ENCODE measurements at regions not wholly inside any gene's neighbourhood (a gene's known extent, or its start where the extent isn't known, plus 50 kb on each side); places are given as distances from the start of the nearest gene placed in this dataset.

DNA sequence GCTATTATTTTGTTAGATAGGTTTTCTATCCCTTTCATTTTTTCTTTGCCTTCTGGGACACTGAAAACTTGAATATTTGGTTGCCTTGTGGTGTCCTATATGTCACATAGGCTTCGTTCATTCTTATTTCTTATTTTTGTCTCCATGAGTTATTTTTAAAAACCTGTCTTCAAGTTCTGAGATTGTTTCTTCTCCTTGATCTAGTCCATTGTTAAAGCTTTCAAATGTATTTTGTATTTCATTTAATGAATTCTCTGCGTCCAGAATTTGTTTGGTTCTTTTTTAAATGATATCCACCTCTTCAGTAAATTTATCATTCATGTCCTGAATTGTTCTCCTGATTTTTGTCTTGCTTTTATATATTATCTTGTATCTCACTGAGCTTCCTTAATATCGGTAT, 243.2 kb upstream of the BMP2 start:
- BruUV-seq (replicated peaks) = no TSS peak
- TF ChIP-seq SIN3A (IDR thresholded peaks at IDR 0.05; ENCODE audit: borderline replicate concordance, insufficient read depth, low read depth, low read length) = no peak
- TF ChIP-seq, protein P1, sequence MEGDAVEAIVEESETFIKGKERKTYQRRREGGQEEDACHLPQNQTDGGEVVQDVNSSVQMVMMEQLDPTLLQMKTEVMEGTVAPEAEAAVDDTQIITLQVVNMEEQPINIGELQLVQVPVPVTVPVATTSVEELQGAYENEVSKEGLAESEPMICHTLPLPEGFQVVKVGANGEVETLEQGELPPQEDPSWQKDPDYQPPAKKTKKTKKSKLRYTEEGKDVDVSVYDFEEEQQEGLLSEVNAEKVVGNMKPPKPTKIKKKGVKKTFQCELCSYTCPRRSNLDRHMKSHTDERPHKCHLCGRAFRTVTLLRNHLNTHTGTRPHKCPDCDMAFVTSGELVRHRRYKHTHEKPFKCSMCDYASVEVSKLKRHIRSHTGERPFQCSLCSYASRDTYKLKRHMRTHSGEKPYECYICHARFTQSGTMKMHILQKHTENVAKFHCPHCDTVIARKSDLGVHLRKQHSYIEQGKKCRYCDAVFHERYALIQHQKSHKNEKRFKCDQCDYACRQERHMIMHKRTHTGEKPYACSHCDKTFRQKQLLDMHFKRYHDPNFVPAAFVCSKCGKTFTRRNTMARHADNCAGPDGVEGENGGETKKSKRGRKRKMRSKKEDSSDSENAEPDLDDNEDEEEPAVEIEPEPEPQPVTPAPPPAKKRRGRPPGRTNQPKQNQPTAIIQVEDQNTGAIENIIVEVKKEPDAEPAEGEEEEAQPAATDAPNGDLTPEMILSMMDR (IDR thresholded peaks at IDR 0.05) = no peak
- TF ChIP-seq REST (IDR thresholded peaks at IDR 0.05; ENCODE audit: insufficient read depth in 1 of 2, low read depth in 2 of 2, low read length in 1 of 2) = no peak
- no peak for TF ChIP-seq POLR2AphosphoS5 (IDR thresholded peaks at IDR 0.05; ENCODE audit: low read depth, low read length)
- TF ChIP-seq TCF7L2 (IDR thresholded peaks at IDR 0.05; ENCODE audit: low read depth, low read length) = no peak
- no peaks in the 10 kb centered on the region for H3K36me3 ChIP-seq (ENCODE audit: control insufficient read depth, insufficient read depth, low read length)
- POLR2A ChIA-PET = no interaction called here
- H3K27ac ChIP-seq (ENCODE audit: low read length) = no peak overlapping the region
- intact Hi-C loops (cut with micrococcal nuclease; ENCODE audit: unreplicated experiment) (no loop called here), in situ Hi-C loops (cut with HindIII; ENCODE audit: low pct_unique_long_range_greater_than_20kb, low sequenced_read_pairs) (no loop called here)
- CTCF ChIA-PET = no interaction called here
- H3K4me1 ChIP-seq (ENCODE audit: control insufficient read depth, insufficient read depth, low read length) = no peaks in the 10 kb centered on the region
- ATAC-seq (no peak), DNase-seq (ENCODE audit: low read depth, low spot score) (no peak)
- H3K9me3 ChIP-seq (ENCODE audit: control insufficient read depth, insufficient read depth, low read depth, low read length) = peaks cover 7% of the 10 kb centered on the region; the same call in 1 of the 2 replicates
- H3K4me3 ChIP-seq (ENCODE audit: low read depth in 2 of 2, low read length in 2 of 2) = no peak overlapping the region
- no peaks in the 10 kb centered on the region for H3K27me3 ChIP-seq (ENCODE audit: control insufficient read depth, insufficient read depth, low read length)

DNA sequence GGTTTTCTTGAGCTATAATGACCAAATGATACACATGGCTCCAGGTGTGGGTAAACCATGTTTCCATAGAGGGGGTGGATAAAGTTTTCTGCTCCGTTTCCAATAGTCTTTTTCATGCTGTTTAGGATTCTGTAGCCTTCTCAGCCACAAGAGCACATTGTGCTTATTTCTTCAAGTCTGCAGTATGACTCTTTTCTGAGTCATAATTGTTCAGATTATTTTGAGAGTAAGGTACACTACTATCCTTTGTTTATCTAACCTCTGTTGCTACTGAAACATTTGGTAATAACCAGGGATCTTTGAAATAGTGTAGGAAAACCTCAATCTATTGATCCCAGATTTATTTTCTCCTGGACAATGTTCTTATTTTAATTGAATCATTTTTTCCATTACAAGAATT, 247.9 kb upstream of the BMP2 start:
- Histone ChIP-seq H3K4me1 (ENCODE audit: control insufficient read depth, insufficient read depth, low read length) (no peaks in the 10 kb centered on the region), H3K36me3 (ENCODE audit: control insufficient read depth, insufficient read depth, low read length) (no peaks in the 10 kb centered on the region), H3K27ac (ENCODE audit: low read length) (no peak overlapping the region), H3K4me3 (ENCODE audit: low read depth in 2 of 2, low read length in 2 of 2) (no peak overlapping the region), H3K9me3 (ENCODE audit: control insufficient read depth, insufficient read depth, low read depth, low read length) (peaks cover 7% of the 10 kb centered on the region; the same call in 1 of the 2 replicates), H3K27me3 (ENCODE audit: control insufficient read depth, insufficient read depth, low read length) (no peaks in the 10 kb centered on the region)
- DNase-seq (ENCODE audit: low read depth, low spot score) (no peak), ATAC-seq (no peak)
- intact Hi-C loops (cut with micrococcal nuclease; ENCODE audit: unreplicated experiment) = no loop called here
- CTCF ChIA-PET = no interaction called here
- BruUV-seq (replicated peaks) = no TSS peak
- POLR2A ChIA-PET = no interaction called here
- no peak for TF ChIP-seq SIN3A (IDR thresholded peaks at IDR 0.05; ENCODE audit: borderline replicate concordance, insufficient read depth, low read depth, low read length)
- no peak for TF ChIP-seq TCF7L2 (IDR thresholded peaks at IDR 0.05; ENCODE audit: low read depth, low read length)
- TF ChIP-seq, protein P1 (IDR thresholded peaks at IDR 0.05) = no peak
- TF ChIP-seq POLR2AphosphoS5 (IDR thresholded peaks at IDR 0.05; ENCODE audit: low read depth, low read length) = no peak
- no peak for TF ChIP-seq REST (IDR thresholded peaks at IDR 0.05; ENCODE audit: insufficient read depth in 1 of 2, low read depth in 2 of 2, low read length in 1 of 2)
- in situ Hi-C loops (cut with HindIII; ENCODE audit: low pct_unique_long_range_greater_than_20kb, low sequenced_read_pairs) = no loop called here
